ENCODE measurements at regions not wholly inside any gene's neighbourhood (a gene's known extent, or its start where the extent isn't known, plus 50 kb on each side); places are given as distances from the start of the nearest gene placed in this dataset.
"Not testable (repeated sequence)": the region's sequence is repeated elsewhere in the genome, so short reads cannot be mapped to it uniquely, and the experiment has no call there.

- TF ChIP-seq MEIS1 (CRISPR knock-in tag; IDR thresholded peaks at IDR 0.05; ENCODE audit: borderline replicate concordance); ZIK1 (CRISPR knock-in tag; IDR thresholded peaks at IDR 0.05; ENCODE audit: borderline replicate concordance, low read depth); SATB2 (CRISPR knock-in tag; IDR thresholded peaks at IDR 0.05); EZH2 (conservative IDR thresholded peaks at IDR 0.05; ENCODE audit: low read depth, low read length); ZFX (CRISPR knock-in tag; IDR thresholded peaks at IDR 0.05; ENCODE audit: low read depth); ZNF431 (CRISPR knock-in tag; IDR thresholded peaks at IDR 0.05; ENCODE audit: borderline replicate concordance, low read depth); RAD51 (IDR thresholded peaks at IDR 0.05; ENCODE audit: borderline replicate concordance); ZNF678 (CRISPR knock-in tag; IDR thresholded peaks at IDR 0.05); MXI1 (IDR thresholded peaks at IDR 0.05; ENCODE audit: borderline replicate concordance, low read depth, low read length): not testable (repeated sequence)
These were observed 166.8 kb upstream of the TMCC3 start for GRCh38 chr12:94817201-94817600.
